Breast epithelium (tissue), 4 donors: ENCODE measurements at regions not wholly inside any gene's neighbourhood (a gene's known extent, or its start where the extent isn't known, plus 50 kb on each side); places are given as distances from the start of the nearest gene placed in this dataset.

Experiments
- DNase-seq, 2 donors: peaks; one replicate each; pipeline ENCODE4 v3.0.0-alpha.2; 2019; ENCODE audit warnings: low spot score in 2 of 2
- H3K27ac ChIP-seq, 2 donors: fragments of 200-600 bp; sonication (generic) in 1 of 2; one replicate each; pipeline ENCODE4 v1.5.1; 2016 to 2019; ENCODE audit warnings: mild to moderate bottlenecking in 1 of 2
- H3K27me3 ChIP-seq, 2 donors: fragments of 200-600 bp; sonication (generic) in 1 of 2; one replicate each; pipeline versions ENCODE4 v1.5.1 to v1.6.0; 2017 to 2019; ENCODE audit warnings: control low read depth in 1 of 2, mild to moderate bottlenecking in 1 of 2
- H3K36me3 ChIP-seq: fragments of 200-600 bp; one replicate; pipeline ENCODE4 v1.5.1; 2019
- H3K4me1 ChIP-seq, 2 donors: fragments of 200-600 bp; sonication (generic); one replicate each; pipeline ENCODE4 v1.5.1; 2016 to 2019; ENCODE audit warnings: control low read depth in 1 of 2
- H3K4me3 ChIP-seq, 3 donors: fragments of 200-600 bp; sonication (generic); 1 replicate in 2 of 3; 2 replicates in 1 of 3; pipeline ENCODE4 v1.5.1; 2016 to 2019; ENCODE audit warnings: mild to moderate bottlenecking in 3 of 3, moderate library complexity in 2 of 3
- H3K9me3 ChIP-seq, 2 donors: fragments of 200-600 bp; sonication (generic) in 1 of 2; one replicate each; pipeline ENCODE4 v1.5.1; 2016 to 2019; ENCODE audit warnings: control low read depth in 1 of 2
- CTCF ChIP-seq, 3 donors: fragments of 450-650 bp; IDR thresholded peaks; one replicate each; pipeline ENCODE4 v1.5.1; 2016 to 2017; ENCODE audit warnings: antibody characterized with exemption in 3 of 3, mild to moderate bottlenecking in 3 of 3, moderate library complexity in 3 of 3
- POLR2A ChIP-seq: fragments of 450-650 bp; IDR thresholded peaks from one replicate; pipeline ENCODE4 v1.6.1; 2016; ENCODE audit warnings: antibody characterized with exemption, mild to moderate bottlenecking, moderate library complexity
- POLR2AphosphoS5 ChIP-seq, 3 donors: sonication (generic); formaldehyde crosslinking; IDR thresholded peaks; one replicate each; pipeline ENCODE4 v1.6.1; 2017; ENCODE audit warnings: antibody characterized with exemption in 3 of 3
- intact Hi-C: fragments of 100-400 bp; cut with DNase I; formaldehyde crosslinking; loops from one replicate; pipeline ENCODE4 v1.15.1; 2023; ENCODE audit warnings: low total_unique reads

DNA sequence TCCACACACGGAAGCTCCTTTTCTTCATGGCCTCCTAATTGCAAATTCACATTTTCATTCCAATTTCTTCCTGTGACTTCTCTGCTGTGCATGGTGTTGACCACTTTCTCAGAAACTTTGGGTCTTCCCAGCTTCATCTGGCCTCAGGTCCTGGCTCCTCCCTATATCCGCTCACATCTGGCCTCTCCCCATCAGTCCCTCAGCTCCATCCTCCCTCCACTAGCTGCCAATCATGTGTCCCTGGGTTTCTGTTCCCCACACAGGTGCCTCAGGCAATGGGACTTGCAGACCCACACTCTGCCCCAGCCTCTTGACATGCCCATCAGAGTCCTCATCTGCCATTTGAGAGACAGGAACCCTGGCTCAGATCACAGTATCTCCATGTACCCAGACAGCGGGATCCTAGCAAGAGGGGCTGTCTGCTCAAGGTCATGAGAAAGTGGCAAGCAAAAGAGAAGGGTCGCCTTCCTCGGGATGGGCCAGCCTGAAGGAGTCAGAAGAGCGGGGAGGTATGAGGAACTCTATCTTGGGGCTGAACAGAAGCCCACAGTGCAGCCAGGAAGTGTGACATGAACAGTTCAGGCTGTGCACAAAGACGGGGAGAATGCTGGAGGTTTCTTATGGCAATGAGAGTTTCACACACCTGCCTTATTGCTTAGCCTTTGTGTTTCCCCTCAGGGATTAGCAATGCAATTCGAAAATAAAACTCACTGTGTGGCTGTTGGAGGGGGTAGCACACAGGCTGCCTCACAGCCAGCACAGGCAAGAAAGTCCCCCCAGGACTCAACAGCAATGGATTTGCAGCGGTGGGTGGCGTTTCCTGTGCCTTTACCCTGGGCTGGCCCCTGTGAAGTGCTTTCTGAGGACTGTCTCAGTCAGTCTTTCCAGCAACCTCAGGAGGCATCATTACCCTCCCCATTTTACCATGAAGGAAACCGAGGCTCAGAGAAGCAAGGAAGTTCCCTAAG lies 69.5 kb downstream of the COPS8 start:
- intact Hi-C loops, result no loop called here
- H3K27me3 ChIP-seq, result no peaks in the 10 kb centered on the region
- TF ChIP-seq CTCF (IDR thresholded peaks at IDR 0.05) (no peak), POLR2A (no peak), POLR2AphosphoS5 (IDR thresholded peaks at IDR 0.05) (no peak)
- no peaks in the 10 kb centered on the region for H3K4me1 ChIP-seq
- H3K9me3 ChIP-seq, result no peaks in the 10 kb centered on the region
- no peak for DNase-seq
- H3K36me3 ChIP-seq, result no peaks in the 10 kb centered on the region
- H3K27ac ChIP-seq, result peak overlapping the region; percentile 81 to 92
- no peak overlapping the region for H3K4me3 ChIP-seq

DNA sequence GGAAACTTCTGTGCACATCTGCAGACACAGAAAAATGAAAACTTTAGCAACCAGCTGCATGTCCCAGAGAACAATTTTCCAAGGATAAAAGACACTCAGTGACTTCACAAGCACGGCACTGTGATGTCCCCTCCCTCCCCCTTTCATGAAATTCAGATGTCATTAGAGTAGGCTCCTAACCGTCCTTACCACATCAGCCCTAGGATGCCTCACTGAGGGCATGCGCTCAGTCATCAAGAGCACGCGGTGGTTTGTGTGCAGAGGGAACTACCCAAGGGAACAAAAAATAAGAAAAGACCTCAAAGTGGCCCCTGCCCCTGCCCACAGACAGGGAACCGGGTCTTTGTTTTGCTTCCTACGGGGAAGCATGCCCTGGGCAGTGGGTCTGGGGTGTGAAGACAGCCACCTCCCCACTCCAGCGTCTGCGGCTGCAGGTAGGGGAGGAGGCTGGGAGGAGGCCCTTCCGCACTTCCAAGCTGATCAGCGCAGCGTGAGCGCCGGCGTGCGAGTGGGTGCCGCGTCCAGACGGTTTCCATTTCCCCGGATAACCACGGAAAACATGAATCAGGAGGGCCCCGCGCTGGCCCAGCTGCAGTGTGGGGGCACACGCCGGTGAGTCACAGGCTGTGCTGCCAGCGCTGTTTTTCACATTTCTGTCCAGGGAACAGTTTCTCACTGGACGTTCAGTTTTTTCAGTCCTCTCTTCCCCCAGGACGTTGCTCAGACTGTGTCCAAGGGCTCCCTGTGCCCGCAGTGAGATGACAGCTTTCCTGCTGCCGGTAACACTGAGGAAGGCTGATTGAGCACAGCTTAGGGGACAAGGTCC lies 70.6 kb downstream of the COPS8 start:
- H3K4me3 ChIP-seq, result peak overlapping the region in 1 of 3 donors; percentile 17
- no peak for DNase-seq
- H3K4me1 ChIP-seq, result no peaks in the 10 kb centered on the region
- TF ChIP-seq CTCF (IDR thresholded peaks at IDR 0.05) (no peak), POLR2AphosphoS5 (IDR thresholded peaks at IDR 0.05) (peak; percentile 33 to 93 (median 39)), POLR2A (no peak)
- H3K36me3 ChIP-seq, result no peaks in the 10 kb centered on the region
- no peaks in the 10 kb centered on the region for H3K27me3 ChIP-seq
- no peaks in the 10 kb centered on the region for H3K9me3 ChIP-seq
- intact Hi-C loops, result no loop called here
- H3K27ac ChIP-seq, result peak overlapping the region; percentile 81 to 92

DNA sequence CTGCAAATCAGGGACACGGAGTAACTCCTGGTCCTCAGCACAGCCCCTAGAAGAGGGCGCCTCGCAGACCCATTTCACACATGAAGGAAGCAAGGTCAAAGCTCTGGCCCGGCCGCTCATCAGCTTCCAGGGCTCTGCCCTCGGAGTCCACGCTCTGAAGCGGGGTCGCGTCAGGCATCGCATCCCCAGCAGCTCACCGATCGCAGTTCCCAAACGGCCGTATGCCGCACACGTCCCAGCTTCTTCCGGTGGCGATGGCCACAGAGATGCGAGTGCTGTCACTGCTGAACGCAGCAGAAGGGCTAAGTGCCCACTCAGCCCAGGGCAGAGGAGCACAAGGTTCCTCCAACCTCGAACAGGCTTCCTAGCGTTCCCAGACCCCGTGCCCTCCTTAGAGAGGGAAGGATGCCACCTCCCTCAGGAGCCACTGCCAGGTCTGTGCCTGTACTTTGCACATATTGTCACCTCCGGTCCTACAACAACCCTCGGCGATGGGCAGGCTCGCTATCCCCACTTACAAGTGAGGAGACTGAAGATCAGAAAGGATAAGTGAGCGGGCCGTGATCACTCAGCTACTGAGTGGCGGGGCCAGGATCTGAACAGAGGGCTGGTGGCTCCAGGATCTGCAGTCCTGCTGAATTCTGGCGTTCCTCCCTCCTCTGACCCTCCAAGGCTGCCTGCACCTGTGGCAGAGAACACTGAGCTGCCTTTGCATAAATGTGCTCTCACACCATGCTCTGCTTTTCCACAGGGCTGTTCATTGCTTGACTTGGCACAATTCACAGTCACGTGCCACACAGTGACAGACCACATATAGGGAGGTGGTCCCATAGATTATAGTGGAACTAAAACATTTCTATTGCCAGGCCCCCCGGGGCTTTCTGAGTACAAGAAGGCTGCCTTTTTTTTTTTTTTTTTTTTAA lies 71.4 kb downstream of the COPS8 start:
- H3K27me3 ChIP-seq, result no peaks in the 10 kb centered on the region
- no peaks in the 10 kb centered on the region for H3K9me3 ChIP-seq
- no peaks in the 10 kb centered on the region for H3K36me3 ChIP-seq
- H3K4me1 ChIP-seq, result no peaks in the 10 kb centered on the region
- intact Hi-C loops, result no loop called here
- H3K27ac ChIP-seq, result peak overlapping the region; percentile 81 to 92
- peak overlapping the region in 1 of 3 donors; percentile 17 for H3K4me3 ChIP-seq
- no peak for TF ChIP-seq POLR2AphosphoS5 (IDR thresholded peaks at IDR 0.05)
- no peak for TF ChIP-seq POLR2A
- TF ChIP-seq CTCF (IDR thresholded peaks at IDR 0.05), result no peak
- DNase-seq, result no peak

DNA sequence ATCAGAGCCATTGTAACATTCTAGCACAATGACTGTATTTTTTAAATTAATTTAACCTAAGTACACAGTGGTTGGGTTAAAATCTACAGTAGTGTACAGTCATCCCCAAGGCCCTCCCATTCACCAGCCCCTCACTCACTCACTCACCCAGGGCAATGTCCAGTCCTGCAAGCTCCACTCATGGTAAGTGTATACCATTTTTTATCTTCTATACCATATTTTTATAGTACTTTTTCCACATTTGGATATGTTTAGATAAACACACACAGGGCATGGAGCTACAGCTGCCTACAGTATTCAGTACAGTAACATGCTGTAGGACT lies 72.1 kb downstream of the COPS8 start:
- TF ChIP-seq POLR2AphosphoS5 (IDR thresholded peaks at IDR 0.05) (no peak), POLR2A (no peak), CTCF (IDR thresholded peaks at IDR 0.05) (no peak)
- DNase-seq, result no peak
- Histone ChIP-seq H3K9me3 (no peaks in the 10 kb centered on the region), H3K4me1 (no peaks in the 10 kb centered on the region), H3K4me3 (no peak overlapping the region), H3K27me3 (no peaks in the 10 kb centered on the region), H3K36me3 (no peaks in the 10 kb centered on the region), H3K27ac (peak overlapping the region; percentile 4 to 81)
- intact Hi-C loops, result no loop called here
